ENCODE measurements at regions not wholly inside any gene's neighbourhood (a gene's known extent, or its start where the extent isn't known, plus 50 kb on each side); places are given as distances from the start of the nearest gene placed in this dataset.
"Not testable (repeated sequence)": the region's sequence is repeated elsewhere in the genome, so short reads cannot be mapped to it uniquely, and the experiment has no call there.

DNA sequence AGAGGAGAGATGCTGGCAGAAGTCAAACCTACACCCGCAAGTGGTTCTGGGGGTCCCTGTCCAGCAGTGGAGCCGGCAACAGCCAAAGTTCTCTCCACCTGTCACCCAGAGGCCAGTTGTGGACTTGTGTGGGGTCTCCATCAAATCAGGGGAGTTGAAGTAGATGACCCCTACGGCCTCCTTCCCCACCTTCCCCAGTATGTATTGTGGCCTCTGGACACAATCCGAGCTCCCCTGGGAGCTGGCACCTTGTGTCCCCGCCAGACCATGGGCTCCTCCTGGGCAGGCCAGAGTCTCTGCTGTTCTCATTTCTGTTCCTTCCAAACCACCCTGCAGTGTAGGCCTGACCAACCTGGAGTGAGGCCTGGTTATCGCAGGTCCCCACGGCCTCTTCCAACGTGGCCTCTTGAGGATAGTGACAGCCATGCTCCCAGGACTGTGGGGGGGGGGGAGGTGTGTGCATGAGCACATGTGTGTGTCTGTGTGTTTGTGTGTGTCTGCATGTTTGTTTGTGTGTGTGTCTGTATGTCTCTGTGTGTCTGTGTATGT is 246.4 kb downstream of the MATN1 start:
- no peak for DNase-seq

DNA sequence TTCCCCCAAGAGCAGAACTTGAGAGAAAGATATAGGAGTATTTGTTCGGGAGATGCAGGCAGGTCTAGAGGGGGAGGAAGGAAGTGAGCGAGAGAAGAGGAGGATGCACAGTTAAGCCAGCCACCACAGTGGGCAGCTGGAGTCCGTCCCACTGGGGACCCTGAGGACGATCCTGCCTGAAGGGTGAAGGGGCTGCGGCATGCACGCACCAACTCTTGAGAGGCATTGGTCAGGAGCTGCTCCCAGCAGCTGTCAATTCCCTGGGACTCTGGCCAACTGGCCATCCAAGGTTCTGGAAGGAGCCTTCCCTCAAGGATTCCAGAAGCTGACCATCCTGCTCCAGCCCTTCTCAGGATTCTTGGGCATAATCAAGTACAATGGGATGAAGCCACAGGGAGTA is 246.9 kb downstream of the MATN1 start:
- no peak for DNase-seq

DNA sequence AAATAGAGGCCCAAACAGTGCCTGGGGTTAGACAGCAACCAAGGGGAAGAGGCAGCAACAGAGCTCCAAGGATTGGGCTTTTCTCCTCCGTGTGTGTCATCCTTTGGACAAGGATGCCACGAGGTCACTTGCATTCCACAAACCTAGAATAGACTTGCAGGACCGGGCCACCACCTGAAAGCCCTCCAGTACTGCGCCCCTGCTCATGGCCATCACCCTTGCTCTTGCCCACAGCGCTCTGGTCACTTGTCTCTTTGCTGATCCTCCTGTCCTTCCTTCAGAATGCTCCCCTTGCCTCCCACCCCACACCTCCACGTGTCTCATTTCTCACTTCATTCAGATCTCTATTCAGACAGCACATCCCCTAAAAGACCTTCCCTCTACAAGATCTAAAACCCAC is 247.4 kb downstream of the MATN1 start:
- no peak for DNase-seq

DNA sequence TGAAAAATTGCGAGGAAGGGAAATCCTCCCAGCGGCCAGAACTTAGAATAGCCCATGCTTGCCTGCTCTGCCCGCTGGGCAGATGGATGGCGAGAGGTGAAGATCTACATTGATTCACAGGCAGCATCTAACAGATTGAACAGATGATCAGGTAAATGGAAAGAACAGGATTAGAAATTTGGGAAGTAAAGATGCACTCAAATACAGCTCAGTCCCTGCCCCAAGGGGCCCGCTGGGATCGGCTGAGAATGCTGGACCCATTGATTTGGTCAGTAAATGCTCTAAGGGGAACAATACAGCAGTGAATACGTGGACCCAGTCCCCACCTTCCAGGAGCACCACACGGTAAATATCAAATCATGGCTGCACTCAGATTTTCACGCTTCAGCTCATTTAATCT is 248.2 kb downstream of the MATN1 start:
- DNase-seq = no peak

DNA sequence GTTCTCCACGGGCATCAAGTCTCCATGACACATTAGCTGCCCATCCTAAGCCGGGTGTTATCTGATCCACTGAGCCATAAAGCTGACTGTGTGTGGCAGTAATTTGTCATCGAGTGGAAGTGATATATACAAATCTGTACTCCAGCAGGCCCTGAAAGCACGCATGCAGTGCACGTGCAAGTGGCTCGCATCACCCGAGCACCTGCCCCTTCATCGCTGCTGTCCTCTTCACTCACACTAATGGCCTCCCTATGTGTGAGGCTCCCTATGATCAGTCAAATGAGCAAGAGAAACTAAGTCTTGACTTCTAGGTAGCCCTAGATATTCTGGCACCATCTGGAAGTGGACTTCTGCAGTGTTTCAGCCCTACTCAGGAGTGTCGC is 248.6 kb downstream of the MATN1 start:
- no peak for DNase-seq

DNA sequence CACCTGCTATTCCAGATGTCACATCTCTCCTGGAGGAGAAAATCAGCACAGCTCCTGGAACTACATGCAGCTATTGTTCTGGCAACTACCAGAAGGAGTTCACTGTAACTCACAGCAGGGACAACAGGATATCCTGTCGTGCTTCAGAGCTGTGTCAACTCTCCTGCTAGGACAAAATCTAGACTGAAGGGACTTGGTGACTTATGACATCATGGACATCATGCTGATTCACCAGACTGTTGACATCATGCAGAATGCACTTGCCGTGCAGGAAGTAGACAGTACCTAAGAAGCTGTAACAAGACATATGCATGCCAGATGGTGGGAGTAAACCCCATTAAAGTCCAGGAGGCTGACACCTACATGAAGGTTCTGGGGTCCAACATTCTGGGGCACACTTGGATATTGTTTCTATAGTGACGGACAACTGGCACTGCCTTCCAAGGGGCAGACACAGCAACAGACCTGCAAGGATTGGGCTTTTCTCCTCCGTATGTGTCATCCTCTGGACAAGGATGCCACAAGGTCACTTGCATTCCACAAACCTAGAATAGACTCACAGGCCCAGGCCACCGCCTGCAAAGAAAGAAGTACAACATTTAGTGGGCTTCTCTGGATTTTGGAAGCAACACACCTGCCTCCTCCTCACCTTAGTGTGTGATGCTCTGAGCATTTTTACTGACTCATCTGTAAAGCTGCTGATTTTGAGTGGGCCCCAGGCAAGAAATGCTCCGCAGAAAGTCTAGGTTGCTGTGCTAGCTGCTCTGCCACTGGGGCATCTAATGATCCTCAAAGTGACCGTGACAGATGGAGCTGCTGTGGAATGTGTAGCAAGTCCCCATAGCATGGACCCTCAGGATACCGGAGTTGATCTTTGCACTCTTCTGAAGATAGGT is 249.2 kb downstream of the MATN1 start:
- DNase-seq = no peak

DNA sequence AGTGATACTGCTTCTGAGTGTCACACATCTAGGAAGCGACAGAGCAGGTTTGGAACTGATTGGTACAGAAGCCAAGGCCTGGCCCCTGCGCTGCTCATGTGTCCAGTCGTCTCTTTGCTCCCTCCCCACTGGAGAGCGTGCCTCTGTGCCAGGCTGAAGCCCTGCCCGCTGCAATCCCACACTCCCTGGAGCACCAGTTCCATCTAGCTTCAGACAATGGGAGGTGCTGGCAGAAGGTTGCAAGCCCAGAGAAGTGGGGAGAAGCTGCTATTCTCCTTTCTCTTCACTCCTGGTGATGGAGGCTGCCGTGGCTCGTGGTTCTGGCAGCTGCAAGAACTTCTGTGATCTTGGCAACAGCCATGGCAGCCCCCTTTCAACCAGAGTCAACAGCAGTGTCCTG is 250.9 kb downstream of the MATN1 start:
- no peak for DNase-seq

DNA sequence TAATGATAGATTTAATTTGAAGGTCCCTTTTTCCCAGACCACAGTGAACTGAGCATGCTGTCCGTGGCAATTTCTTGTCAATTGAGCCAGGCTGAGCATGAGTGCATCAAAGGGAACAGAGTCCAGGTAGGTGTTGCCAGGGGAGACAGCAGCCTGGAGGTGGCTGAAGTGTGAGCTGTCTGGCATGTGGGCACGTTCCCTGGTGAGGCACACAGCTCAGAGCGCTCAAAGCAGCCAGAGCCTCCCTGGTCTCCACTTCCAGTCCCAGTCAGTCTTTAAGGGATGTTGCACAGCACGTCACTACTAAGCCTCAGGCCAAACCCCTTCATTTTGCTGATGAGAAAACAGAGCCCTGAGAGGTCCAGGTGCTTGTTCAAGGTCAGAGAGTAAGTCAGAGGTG is 251.4 kb downstream of the MATN1 start:
- DNase-seq = no peak

DNA sequence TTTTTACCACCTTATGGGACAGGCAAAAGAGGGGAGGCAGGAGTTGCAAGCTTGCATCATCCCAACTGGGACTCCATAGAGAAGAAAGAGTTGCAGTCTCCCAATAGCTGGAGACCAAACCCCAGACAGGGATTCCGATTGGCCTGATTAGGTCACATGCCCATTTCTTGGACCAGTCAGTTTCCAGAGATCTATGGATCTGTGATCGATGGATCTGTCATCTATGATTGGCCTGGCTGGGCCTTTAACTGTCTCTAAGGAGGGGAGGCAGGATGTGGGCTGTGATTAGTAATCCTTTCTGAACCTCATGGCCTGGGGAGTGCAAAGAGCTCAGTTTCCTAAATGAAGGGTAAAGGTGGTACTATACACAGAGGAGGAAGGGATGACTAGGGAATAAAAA is 252.1 kb downstream of the MATN1 start:
- no peak for DNase-seq

DNA sequence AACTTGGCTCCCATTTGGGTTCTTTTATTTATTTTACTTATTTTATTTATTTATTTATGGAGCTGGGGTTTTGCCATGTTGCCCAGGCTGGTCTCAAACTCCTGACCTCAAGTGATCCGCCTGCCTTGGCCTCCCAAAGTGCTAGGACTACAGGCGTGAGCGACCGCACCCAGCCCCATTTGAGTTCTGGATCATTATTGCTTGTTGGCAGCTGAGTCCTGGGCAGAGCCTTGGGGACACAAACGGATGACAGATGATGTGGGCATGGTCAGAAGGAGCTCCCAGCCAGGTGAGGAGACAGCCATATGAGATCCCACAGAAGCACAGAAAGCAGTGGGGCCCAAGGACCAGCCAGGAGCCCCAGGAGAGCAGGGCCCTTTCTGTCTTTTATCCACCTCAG is 254.0 kb downstream of the MATN1 start:
- no peak for DNase-seq

DNA sequence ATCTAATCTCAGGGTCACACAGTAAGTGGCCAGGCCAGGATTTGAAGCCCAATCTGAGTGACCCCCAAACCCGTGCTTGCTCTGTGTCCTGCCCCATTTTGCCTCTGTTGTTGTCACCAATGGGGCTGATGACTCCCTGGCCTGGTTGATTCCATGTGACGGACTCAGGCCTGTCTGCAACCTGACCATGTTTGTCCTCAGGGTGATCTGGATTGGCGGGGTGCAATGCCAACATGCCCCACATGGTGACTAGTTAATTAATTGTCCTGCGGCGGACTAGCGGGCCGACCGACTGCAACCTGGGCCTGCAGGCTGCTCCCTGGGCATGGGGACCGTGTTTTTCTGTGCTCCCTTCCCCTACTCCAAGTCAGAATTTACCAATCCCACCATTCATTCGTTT is 256.3 kb downstream of the MATN1 start:
- DNase-seq = no peak

DNA sequence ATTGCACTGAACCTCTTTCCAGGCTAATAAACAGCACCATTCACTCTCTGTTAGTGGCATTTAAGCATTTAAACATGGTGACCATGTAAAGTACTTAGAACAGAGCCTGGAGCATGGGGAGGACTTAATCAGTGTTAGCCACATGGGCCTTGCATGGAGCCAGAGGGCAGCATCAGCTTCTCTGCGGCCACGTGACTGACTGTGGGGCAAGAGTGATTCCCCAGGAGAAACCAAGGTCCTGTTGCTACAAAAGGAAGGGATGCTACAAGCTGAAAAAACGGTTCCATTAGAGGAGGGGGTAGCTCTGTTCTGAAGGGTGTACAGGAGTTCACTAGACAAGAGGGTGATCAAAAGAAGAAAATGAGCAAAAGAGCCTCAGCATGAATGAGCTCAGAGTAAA is 256.8 kb downstream of the MATN1 start:
- no peak for DNase-seq

DNA sequence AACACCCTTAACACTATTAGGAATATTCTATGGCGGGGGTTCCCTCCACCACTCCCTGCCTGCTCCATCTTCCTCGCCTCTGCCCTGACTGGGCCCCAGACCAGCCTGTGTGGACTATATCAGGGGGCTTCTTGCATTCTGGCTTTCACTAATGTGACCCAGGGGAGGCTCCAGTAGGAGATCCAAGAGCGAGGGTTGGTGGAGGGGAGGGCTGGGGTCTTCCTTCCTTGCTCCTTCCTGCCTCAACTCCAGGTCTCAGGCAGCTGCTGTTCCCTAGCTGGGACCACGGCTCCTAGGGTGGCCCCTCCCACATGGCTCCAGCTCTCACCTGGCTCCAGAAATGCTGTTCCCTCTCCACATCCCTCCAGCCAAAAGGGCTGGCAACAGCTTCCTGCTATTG is 257.4 kb downstream of the MATN1 start:
- DNase-seq = no peak

DNA sequence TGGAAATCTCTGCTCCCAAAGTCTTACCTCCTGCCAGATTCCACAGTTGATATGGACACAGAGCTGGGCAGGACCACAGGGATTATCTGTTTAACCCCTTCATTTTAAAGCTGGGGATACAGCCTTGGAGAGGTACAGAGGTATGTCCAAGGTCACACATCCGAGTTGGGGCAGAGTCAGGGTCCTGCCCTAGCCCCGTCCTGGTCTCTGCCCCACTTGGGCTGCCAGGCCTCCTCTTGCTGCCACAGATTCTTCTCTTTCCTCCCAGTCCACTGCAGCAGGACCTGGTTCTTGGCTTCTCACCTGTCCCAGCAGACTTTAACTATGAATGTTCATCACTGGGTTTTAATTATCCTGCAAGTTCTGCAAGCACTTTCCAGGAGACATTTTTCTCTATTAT is 258.3 kb downstream of the MATN1 start:
- no peak for DNase-seq

DNA sequence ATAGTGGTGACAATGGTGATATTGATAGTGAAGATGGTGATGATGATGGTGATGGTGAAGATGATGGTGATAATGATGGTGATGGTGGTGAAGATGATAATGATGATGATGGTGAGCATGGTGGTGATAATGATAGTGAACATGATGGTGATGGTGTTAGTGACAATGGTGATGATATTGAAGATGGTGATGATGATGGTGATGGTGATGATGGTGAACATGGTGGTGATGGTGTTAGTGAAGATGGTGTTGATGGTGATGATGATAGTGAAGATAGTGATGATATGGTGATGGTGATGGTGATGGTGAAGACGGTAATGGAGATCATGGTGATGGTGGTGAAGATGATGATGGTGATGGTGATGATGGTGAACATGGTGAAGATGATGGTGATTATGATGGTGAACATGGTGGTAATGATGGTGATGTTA is 259.2 kb downstream of the MATN1 start:
- DNase-seq = no peak

DNA sequence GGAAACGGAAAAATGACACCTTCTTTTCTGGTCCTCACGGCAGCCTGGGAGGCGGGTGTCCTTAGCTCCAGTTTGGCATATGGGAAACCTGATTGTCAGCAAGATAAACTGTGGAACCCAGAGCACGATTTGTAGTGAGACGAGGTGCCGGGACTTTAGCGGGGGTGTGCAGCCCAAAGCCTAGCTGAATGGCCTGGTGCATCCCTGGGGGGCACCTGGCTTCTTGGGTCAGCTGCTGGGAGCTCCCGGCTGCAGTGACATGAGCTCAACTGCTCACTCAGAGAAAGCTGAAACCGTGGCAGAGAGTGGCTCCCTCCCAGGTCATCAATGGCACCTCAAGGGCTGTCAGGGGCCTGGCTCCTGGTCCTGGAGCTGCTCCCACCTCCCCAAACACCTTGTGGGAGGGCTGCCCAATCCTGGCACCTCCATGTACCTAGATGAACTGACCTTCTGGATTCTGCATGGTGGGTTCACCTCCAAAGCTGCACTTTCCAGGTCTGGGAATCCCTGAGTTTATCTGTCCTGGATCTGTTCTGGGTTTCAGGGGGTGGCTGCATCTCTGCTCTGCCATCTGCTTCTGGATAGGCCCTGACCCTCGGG is 260.5 kb downstream of the MATN1 start:
- DNase-seq = no peak

DNA sequence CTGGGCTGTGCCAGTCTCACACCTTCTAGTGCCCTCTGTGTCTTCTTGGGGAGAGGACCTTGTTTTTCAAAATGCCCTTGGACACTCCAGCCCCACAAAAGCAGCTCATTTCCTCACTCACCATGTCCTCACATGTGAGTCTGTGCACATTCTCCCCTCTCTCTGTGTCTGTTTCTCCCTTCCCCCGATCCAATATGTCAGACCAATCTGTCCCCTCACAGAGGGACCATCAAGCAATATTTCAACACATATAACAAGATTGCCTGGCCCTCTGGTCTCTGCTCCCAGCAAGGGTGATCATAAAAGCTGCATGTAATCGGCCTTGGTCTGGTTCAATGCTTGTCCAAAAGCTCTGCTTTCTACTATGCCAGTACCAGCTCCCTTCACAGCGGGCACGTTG is 261.2 kb downstream of the MATN1 start:
- DNase-seq = no peak

DNA sequence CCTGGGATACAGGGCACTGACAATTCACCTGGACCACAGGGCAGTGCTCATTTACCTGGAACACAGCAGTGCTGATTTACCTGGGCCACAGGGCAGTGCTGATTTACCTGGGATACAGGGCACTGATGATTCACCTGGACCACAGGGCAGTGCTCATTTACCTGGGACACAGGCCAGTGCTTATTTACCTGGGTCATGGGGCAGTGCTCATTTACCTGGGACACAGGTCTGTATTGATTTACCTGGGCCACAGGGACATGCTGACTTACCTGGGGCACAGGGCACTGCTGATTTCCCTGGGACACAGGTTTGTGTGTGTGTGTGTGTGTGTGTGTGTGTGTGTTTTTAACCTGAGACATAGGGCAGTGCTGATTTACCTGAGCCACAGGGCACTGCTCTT is 261.7 kb downstream of the MATN1 start:
- no peak for DNase-seq

DNA sequence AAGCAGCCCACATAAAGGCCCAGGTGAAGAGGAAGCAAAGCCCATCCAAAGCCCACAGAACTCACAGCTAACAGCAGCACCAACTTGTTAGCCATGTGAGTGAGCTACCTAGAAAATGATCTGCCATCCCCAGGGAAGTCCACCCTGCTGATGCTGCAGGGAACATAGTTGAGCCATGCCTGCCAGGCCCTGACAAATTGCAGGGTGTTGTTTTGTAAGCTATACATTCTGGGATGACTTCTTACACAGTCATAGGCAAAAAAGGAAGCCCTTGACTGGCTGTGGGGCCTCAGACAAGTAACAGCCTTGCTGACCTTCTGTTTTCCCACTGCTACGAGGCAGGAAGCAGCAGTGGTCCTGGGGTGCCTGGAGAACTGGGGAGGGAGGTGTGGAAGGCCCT is 262.7 kb downstream of the MATN1 start:
- DNase-seq = no peak

DNA sequence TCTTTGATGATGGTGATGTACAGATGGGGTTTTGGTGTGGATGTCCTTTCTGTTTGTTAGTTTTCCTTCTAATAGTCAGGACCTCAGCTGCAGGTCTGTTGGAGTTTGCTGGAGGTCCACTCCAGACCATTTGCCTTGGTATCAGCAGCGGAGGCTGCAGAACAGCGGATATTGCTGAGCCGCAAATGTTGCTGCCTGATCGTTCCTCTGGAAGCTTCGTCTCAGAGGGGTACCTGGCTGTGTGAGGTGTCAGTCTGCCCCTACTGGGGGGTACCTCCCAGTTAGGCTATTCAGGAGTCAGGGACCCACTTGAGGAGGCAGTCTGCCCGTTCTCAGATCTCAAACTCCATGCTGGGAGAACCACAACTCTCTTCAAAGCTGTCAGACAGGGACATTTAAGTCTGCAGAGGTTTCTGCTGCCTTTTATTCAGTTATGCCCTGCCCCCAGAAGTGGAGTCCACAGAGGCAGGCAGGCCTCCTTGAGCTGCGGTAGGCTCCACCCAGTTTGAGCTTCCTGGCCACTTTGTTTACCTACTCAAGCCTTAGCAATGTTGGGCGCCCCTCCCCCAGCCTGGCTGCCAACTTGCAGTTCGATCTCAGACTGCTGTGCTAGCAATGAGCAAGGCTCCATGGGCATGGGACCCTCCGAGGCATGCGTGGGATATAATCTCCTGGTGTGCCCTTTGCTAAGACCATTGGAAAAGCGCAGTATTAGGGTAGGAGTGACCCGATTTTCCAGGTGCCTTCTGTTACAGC is 264.5 kb downstream of the MATN1 start:
- not testable (repeated sequence) for DNase-seq

DNA sequence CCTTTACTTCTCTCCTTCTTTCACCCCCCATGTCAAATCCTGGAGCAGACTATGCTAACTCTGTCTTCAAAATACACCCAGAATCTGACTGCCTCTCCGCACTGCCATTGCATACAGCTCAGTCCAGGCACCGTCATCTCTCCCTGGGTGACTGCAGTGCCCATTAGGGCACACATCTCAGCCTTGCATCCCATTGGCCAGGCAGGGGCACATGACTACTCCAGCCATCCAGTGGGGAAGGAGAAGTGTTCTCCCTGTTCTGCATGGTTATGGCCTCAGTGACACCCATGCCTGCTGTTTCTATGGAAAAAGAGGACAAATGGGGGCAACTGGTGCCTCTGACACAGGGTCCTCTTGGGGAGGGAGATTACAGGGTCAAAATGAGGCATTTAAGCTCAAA is 270.5 kb downstream of the MATN1 start:
- DNase-seq = no peak

DNA sequence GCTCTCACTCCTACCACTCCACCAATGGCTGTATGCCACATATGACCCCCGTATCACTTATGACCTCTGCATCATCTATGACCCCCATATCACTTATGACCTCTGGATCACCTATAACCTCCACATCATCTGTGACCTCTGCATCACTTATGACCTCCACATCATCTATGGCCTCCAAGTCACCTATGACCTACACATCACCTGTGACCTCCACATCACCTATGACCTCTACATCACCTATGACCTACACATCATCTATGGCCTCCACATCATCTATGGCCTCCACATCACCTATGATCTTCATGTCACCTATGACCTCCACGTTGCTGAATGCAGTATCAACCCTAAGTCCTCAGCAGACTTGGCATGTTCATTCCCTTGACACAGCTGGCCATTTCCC is 271.2 kb downstream of the MATN1 start:
- DNase-seq = no peak

DNA sequence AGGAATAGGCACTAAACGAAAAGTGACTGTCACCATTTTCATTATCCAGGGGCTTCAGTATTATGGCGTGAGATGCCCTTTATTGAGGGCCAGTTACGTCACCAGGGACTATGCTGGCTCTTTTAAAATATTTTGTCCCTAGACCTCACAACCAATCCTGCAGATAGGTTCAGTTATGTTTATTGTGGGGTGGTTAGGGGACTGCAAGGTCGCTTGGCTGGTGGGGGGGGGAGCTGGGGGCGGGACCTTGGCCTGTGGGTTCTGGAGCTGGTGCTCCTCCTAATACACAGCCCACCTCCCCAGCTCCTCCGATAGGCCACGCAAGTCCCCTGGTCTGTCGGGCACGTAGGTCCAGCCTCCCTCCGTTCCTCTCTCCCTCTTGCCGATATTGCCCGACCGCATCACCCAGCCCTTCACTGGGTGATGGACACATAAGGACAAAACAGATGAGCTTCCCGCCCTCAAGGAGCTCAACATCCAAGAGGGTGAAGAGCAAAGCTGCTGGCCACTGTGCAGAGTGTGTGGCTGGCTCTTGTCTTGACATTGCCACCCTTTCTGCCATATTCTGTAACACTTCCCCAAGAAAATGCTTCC is 271.8 kb downstream of the MATN1 start:
- DNase-seq = no peak

All from NCI-H1092 (cell line).